MV-4-11 (cell line): ENCODE measurements at regions not wholly inside any gene's neighbourhood (a gene's known extent, or its start where the extent isn't known, plus 50 kb on each side); places are given as distances from the start of the nearest gene placed in this dataset.

Source experiments
- DNase-seq: peaks from one replicate; lab custom pipeline; 2025; lab: John Stamatoyannopoulos, UW

DNA sequence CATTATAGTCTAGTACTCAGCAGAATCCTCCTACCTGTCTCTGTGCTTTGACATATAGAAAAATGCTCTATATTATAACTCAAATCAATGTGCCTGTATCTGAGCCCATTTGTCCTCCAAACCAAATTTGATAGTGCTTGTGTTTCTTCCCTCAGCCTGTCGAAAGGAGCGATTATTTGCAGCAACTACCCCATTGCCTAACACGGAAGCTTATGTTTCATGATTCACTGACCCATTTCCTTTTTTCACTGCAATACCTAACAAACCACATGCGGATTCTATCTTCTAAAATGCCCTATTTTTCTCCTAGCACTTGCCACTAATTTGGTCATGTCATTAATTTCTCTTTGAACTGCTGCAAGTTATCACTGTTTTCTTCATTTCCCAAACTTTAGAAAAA is 1220.6 kb upstream of the CADM2 start:
- DNase-seq: peak; percentile 85

- no peak for DNase-seq
Observed at GRCh38 chr3:83740504-83740903, 1218.3 kb upstream of the CADM2 start.

- no peak for DNase-seq
Observed at GRCh38 chr3:83765956-83766355, 1192.8 kb upstream of the CADM2 start.

GRCh38 chr3:83769791-83770663 is 1188.8 kb upstream of the CADM2 start:
- DNase-seq: no peak

- DNase-seq: no peak
Observed at GRCh38 chr3:83770664-83771402, 1188.0 kb upstream of the CADM2 start.

DNA sequence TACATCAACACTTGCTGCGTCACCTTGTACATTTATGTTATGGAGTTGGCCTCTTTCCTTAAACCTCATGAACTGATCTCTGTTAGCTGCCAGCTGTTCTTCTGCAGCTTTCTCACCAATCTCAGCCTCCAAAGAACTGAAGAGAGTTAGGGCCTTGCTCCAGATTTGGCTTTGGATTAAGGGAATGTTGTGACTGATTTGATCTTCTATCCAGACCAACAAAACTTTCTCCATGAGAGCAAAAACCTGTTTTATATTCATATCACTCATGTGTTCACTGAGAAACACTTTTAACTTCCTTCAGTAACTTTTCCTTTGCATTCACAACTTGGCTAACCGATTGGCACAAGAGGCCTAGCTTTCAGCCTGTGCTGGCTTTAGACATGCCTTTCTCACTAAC is 1156.0 kb upstream of the CADM2 start:
- DNase-seq: no peak

DNA sequence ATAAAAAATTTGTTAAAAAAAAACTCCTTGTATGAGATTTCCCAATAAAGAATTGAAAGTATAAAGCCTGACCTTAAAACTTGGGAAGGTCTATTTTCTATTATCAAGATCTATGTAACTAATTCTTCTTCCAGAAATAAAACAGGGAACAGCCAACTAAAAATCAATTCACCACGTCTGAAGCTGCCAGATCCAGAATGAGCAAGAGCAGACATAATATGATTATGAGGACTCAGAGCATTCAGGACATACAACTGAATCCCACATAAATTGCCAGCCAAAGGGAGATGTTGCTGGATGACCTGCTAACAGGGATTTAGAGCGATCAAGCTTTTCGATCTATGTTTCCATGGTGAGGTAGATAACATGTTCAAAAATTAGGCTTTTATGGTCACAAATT is 1151.3 kb upstream of the CADM2 start:
- DNase-seq: no peak

GRCh38 chr3:83813176-83813575 is 1145.6 kb upstream of the CADM2 start:
- no peak for DNase-seq

GRCh38 chr3:83816653-83817052 is 1142.1 kb upstream of the CADM2 start:
- no peak for DNase-seq

GRCh38 chr3:83821506-83821905 is 1137.3 kb upstream of the CADM2 start:
- DNase-seq: no peak

DNA sequence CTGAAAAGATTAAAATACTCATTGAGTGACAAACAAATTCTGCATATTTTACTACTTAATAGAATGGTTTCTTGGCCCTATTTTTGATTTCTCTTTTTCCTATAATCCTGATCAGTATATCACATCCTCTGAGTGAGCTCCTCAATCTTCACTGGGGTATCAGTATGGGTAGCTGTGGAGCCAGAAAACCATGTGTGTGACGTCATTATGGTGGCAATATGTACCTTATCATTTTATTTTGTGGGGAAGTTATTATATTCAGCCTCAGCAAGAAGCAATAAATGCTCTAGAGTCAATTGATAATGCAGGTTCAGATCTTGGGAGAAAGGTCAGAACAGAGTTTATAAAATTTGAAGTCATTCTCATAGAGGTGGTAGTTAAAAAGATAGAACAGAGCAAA is 1135.7 kb upstream of the CADM2 start:
- DNase-seq: no peak

DNA sequence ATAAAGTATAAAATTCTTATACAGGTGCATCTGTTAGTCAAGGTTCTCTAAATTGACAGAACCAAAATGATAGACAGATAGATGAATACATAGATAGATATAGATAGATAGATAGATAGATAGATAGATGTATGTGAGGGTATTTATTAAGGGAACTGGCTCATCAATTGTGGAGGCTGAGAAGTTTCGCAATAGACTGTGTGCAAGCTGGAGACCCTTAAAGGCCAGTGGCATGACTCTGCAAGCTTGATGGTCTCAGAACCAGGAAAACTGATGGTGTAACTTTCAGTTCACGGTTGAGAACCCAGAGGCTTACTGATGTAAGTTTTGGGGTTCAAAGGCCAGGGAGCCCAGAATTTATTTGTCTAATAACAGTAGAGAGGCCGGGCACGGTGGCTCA is 1123.7 kb upstream of the CADM2 start:
- DNase-seq: no peak

DNA sequence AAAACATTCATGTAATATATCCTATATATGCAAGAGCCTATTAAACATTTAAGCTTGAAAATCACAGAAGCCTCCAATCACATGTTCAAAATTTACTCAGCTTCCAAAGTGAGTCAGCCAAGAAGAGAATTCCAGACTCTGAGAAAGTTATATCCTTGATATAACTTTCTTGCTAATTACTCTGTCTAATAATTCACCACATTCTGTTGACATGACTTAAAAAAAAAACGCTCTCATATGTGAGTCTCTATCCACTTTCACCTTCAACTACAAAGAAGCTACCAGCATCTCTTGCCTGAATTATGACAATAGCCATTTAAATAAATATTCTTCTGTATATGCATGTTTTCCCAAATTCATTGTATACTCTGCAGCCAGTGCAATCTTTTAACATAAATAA is 1116.3 kb upstream of the CADM2 start:
- no peak for DNase-seq

GRCh38 chr3:83843716-83844115 is 1115.1 kb upstream of the CADM2 start:
- no peak for DNase-seq

DNA sequence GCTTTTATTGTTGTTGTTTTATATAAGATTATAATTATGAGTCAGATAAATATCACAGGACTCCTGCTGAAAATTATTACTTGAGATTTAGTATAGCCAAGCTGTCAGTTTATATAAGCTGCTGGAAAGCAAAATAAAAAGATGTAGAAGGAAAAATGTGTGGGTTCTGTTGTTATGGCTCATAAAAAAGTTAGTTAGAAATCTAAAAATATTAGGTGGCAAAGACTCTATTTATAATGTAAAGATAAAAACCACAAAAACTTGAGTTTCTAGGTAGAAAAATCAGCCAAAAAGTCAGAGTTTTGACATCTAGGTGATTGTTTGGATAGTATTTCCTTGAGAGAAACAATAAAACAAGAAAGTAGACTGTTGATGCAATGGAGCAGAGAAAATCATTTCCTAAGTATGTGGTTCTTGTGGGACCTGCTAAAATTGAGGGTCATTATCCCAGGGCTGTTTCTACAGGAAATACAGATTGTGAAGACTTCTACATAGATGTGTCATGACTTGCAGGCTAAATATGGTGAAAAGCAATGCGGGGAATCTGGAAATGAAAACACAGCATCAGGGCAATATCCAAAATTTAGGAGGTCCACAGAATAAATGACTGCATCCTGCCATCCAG is 1109.6 kb upstream of the CADM2 start:
- no peak for DNase-seq

GRCh38 chr3:83863380-83863779 is 1095.4 kb upstream of the CADM2 start:
- no peak for DNase-seq

DNA sequence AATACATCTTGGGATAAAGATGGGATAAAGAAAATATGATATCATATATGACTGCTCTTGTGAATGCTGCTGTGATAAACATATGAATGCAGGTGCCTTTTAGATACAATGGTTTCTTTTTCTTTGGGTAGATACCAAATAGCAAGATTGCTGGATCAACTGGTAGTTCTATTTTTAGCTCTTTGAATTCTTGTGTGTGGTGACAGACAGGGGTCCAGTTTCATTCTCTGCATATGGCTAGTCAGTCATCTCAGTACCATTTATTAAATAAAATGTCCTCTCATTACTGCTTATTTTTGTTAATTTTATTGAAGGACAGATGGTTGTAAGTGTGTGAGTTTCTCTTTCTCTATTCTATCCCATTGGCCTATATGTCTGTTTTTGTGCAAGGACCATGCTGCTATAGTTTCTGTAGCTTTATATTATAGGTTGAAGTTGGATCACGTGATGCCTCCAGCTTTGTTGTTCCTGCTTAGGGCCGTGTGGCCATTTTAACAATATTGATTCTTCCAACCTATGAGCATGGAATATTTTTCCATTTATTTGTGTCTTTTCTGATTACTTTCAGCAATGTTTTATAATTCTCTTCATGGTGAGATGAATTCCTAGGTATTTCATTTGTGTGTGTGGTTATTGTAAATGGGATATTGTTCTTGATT is 1089.8 kb upstream of the CADM2 start:
- no peak for DNase-seq

GRCh38 chr3:83873550-83873949 is 1085.2 kb upstream of the CADM2 start:
- DNase-seq: peak; percentile 56

DNA sequence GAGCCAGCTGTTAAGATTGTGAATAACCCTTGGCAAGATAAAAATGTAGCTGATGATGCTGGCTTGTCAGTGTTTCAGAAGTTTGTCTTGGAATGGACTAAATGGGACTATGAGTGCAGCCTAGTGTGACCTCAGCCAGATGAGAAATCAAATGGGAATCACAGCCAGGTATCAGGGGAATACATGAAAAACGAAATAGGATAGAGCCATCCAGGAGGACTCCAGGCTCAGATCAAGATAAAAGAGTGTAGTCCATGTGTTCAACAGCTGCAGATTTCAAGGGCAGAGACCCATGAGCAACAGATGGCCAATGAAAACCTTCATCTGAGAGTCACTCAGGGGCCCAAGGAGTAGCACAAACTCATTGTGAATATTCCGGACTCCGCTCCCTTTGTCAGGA is 1080.9 kb upstream of the CADM2 start:
- DNase-seq: no peak

DNA sequence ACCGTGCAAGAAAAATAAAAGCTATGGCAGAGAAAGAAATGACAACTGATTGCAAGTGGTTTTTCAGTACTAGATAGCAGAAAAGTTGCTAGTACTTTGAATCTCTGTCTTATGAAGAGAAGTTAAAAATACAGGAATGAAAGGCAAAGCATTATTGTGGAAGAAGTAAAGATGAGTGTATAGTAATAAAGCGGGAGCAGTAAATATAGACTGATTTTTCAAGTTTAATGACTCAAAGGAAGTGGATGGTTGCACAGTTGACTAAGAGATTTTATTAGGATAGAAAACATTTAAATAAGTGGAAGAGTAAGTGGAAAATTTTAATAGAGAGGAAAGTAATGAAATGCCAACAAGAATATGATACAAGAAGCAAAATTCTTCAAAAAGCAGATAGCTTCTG is 1076.1 kb upstream of the CADM2 start:
- no peak for DNase-seq

GRCh38 chr3:83890039-83890762 is 1068.6 kb upstream of the CADM2 start:
- no peak for DNase-seq

DNA sequence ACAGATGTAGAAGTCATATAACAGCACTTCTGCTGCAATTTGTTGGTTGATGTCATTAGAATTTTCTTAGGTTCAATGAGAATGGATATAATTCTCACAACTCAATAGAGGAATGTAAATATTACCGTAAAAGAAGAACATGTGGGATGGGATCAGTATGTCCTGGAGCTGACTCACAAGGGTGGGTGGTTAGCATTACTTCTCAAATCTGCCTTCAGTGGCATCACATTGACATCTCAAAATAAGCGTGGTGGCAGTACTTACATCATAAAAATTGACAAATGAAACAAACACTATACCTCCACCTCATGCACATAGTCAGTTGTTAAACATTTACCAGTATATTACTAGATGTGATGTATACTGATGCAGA is 1068.0 kb upstream of the CADM2 start:
- no peak for DNase-seq
